HL-60 (cell line): ENCODE measurements at regions not wholly inside any gene's neighbourhood (a gene's known extent, or its start where the extent isn't known, plus 50 kb on each side); places are given as distances from the start of the nearest gene placed in this dataset.
"Not testable (repeated sequence)": the region's sequence is repeated elsewhere in the genome, so short reads cannot be mapped to it uniquely, and the experiment has no call there.

Experiments
- CTCF ChIP-seq: IDR thresholded peaks from one replicate; pipeline ENCODE4 v1.5.1; 2011; ENCODE audit warnings: low read length, control low read depth, inconsistent platforms; ENCODE audit not compliant: insufficient read depth
- GABPA ChIP-seq: IDR thresholded peaks from 2 replicates; pipeline ENCODE4 v1.6.1; 2012; ENCODE audit warnings: low read depth
- POLR2AphosphoS5 ChIP-seq: IDR thresholded peaks from 2 replicates; pipeline ENCODE4 v1.6.1; 2012; ENCODE audit warnings: low read depth

GRCh38 chr7:69393912-69394311 is 204.4 kb upstream of the AUTS2 start:
- TF ChIP-seq CTCF, GABPA, POLR2AphosphoS5: not testable (repeated sequence)
